SK-N-SH (cell line): ENCODE measurements at regions not wholly inside any gene's neighbourhood (a gene's known extent, or its start where the extent isn't known, plus 50 kb on each side); places are given as distances from the start of the nearest gene placed in this dataset.

Source experiments
- CTCF ChIA-PET: fragments of 300-600, 350-600 bp; formaldehyde crosslinking; extraction: SDS; loops from one replicate; lab custom pipeline; 2021; lab: Yijun Ruan, JAX
- POLR2A ChIA-PET: fragments of 350-600 bp; sonication (Branson Sonifier 250); formaldehyde crosslinking; extraction: SDS; loops from one replicate; lab custom pipeline; 2020; ENCODE audit warnings: antibody characterized with exemption, inconsistent platforms; lab: Yijun Ruan, JAX
- DNase-seq: peaks from one replicate; pipeline ENCODE4 v3.0.0; 2012
- H2AFZ ChIP-seq: fragments of 200-600 bp; sonication (generic); 2 replicates; pipeline ENCODE4 v1.8.1; 2016; ENCODE audit warnings: antibody characterized with exemption, mild to moderate bottlenecking, low read depth
- H3F3A ChIP-seq: fragments of 200-600 bp; sonication (generic); replicated peaks from 2 replicates; pipeline ENCODE3; 2016; ENCODE audit warnings: antibody characterized with exemption, mild to moderate bottlenecking; ENCODE audit not compliant: insufficient read depth
- H3K27ac ChIP-seq, 2 experiments: fragments of 200-500 bp in 1 of 2; fragments of 200-600 bp in 1 of 2; sonication (Bioruptor generic) in 1 of 2; sonication (generic), shearing (Covaris generic) in 1 of 2; 2 replicates each; pipeline versions ENCODE4 v1.5.1 to v1.6.1; 2014 to 2016; ENCODE audit warnings: low read depth in 2 of 2, inconsistent platforms in 1 of 2, low read length in 1 of 2, mild to moderate bottlenecking in 1 of 2, mixed read lengths in 1 of 2
- H3K27me3 ChIP-seq: fragments of 200-600 bp; sonication (generic), shearing (Covaris generic); 2 replicates; pipeline ENCODE4 v1.6.1; 2016; ENCODE audit warnings: mixed run types; ENCODE audit not compliant: insufficient read depth
- H3K36me3 ChIP-seq, 2 experiments: fragments of 200-500 bp in 1 of 2; fragments of 200-600 bp in 1 of 2; sonication (Bioruptor generic) in 1 of 2; sonication (generic) in 1 of 2; replicated peaks in 1 of 2; 2 replicates each; pipeline versions ENCODE3 to v1.5.1; 2014 to 2016; ENCODE audit warnings: low read length in 1 of 2, mild to moderate bottlenecking in 1 of 2; ENCODE audit not compliant: insufficient read depth in 2 of 2, control insufficient read depth in 1 of 2
- H3K4me1 ChIP-seq, 2 experiments: fragments of 200-500 bp in 1 of 2; fragments of 200-600 bp in 1 of 2; sonication (Bioruptor generic) in 1 of 2; sonication (generic), shearing (Covaris generic) in 1 of 2; 2 replicates each; pipeline versions ENCODE4 v1.5.1 to v1.6.1; 2014 to 2016; ENCODE audit warnings: low read depth in 1 of 2, low read length in 1 of 2, mixed run types in 1 of 2; ENCODE audit not compliant: insufficient read depth in 2 of 2, control insufficient read depth in 1 of 2
- H3K4me2 ChIP-seq: fragments of 200-600 bp; sonication (generic), shearing (Covaris generic); 2 replicates; pipeline ENCODE4 v1.6.1; 2017; ENCODE audit warnings: mixed run types
- H3K4me3 ChIP-seq, 2 experiments: fragments of 200-500 bp in 1 of 2; fragments of 200-600 bp in 1 of 2; sonication (Bioruptor generic) in 1 of 2; sonication (generic), shearing (Covaris generic) in 1 of 2; 2 replicates each; pipeline versions ENCODE4 v1.5.1 to v1.8.1; 2014 to 2016; ENCODE audit warnings: low read depth in 2 of 2, inconsistent platforms in 1 of 2, low read length in 1 of 2, mild to moderate bottlenecking in 1 of 2, mixed read lengths in 1 of 2, moderate library complexity in 1 of 2
- H3K79me2 ChIP-seq: fragments of 200-600 bp; sonication (generic); 2 replicates; pipeline ENCODE4 v1.8.1; 2017; ENCODE audit warnings: mild to moderate bottlenecking; ENCODE audit not compliant: insufficient read depth
- H3K9ac ChIP-seq: fragments of 200-600 bp; sonication (generic); 2 replicates; pipeline ENCODE4 v1.6.1; 2017; ENCODE audit warnings: mixed run types
- H3K9me2 ChIP-seq: fragments of 200-600 bp; sonication (generic); 2 replicates; pipeline ENCODE4 v1.6.1; 2017; ENCODE audit warnings: mixed run types
- H3K9me3 ChIP-seq: fragments of 200-600 bp; sonication (generic); 2 replicates; pipeline ENCODE4 v1.6.1; 2017; ENCODE audit warnings: mixed run types, mild to moderate bottlenecking, moderate library complexity
- H4K20me1 ChIP-seq: fragments of 200-600 bp; sonication (generic); 2 replicates; pipeline ENCODE4 v1.6.1; 2017; ENCODE audit warnings: mild to moderate bottlenecking, mixed run types; ENCODE audit not compliant: insufficient read depth
- ELF1 ChIP-seq: IDR thresholded peaks from 2 replicates; pipeline ENCODE4 v1.4.0; 2012
- EZH2phosphoT487 ChIP-seq: fragments of 200-600 bp; sonication (generic); IDR thresholded peaks from 2 replicates; pipeline ENCODE4 v1.6.1; 2017; ENCODE audit warnings: low read depth, mixed run types, mild to moderate bottlenecking, antibody characterized with exemption, moderate library complexity, borderline replicate concordance
- FOSL2 ChIP-seq: IDR thresholded peaks from 2 replicates; pipeline ENCODE4 v1.4.0; 2012; ENCODE audit warnings: low read depth, mild to moderate bottlenecking, moderate library complexity, borderline replicate concordance
- FOXM1 ChIP-seq: IDR thresholded peaks from 2 replicates; pipeline ENCODE4 v1.4.0; 2012; ENCODE audit warnings: low read depth, mild to moderate bottlenecking
- GABPA ChIP-seq: IDR thresholded peaks from 2 replicates; pipeline ENCODE4 v1.4.0; 2012; ENCODE audit warnings: low read depth, mild to moderate bottlenecking
- IRF3 ChIP-seq: fragments of 150-350 bp; IDR thresholded peaks from 2 replicates; pipeline ENCODE4 v1.6.1; 2016; ENCODE audit warnings: mild to moderate bottlenecking, low read depth, low read length
- MAX ChIP-seq: IDR thresholded peaks from 2 replicates; pipeline ENCODE4 v1.4.0; 2012; ENCODE audit warnings: low read depth
- MXI1 ChIP-seq: IDR thresholded peaks from 2 replicates; pipeline ENCODE4 v1.6.1; 2012; ENCODE audit warnings: mild to moderate bottlenecking, low read depth, low read length, improper control_type of control experiment
- NRF1 ChIP-seq: IDR thresholded peaks from 2 replicates; pipeline ENCODE4 v1.6.1; 2012; ENCODE audit warnings: low read depth, mild to moderate bottlenecking, low read length
- REST ChIP-seq: IDR thresholded peaks from 2 replicates; pipeline ENCODE4 v1.6.1; 2012; ENCODE audit warnings: mild to moderate bottlenecking, low read depth, low read length, moderate library complexity
- RFX5 ChIP-seq: IDR thresholded peaks from 2 replicates; pipeline ENCODE4 v1.6.1; 2012; ENCODE audit warnings: mild to moderate bottlenecking, improper control_type of control experiment, low read length
- TCF12 ChIP-seq: IDR thresholded peaks from 2 replicates; pipeline ENCODE4 v1.4.0; 2012
- USF1 ChIP-seq: IDR thresholded peaks from 2 replicates; pipeline ENCODE4 v1.4.0; 2012; ENCODE audit warnings: low read depth, borderline replicate concordance
- USF2 ChIP-seq: fragments of 150-350 bp; IDR thresholded peaks from 2 replicates; pipeline ENCODE4 v1.6.1; 2017; ENCODE audit warnings: antibody characterized with exemption, low read length, low read depth, borderline replicate concordance
- YY1 ChIP-seq: IDR thresholded peaks from 2 replicates; pipeline ENCODE4 v1.4.0; 2012; ENCODE audit warnings: low read depth, mild to moderate bottlenecking
- ZBTB33 ChIP-seq: IDR thresholded peaks from 2 replicates; pipeline ENCODE4 v1.4.0; 2012; ENCODE audit warnings: low read depth, borderline replicate concordance
- WGBS: methylation state at CpG from one replicate; pipeline ENCODE4 v1.1.6; 2017; ENCODE audit warnings: low lambda C conversion rate; 5-methylcytosine and 5-hydroxymethylcytosine counted together

- 14% methylated on average over 1 of the region's 1 CpG for WGBS
- TF ChIP-seq REST (no peak), TCF12 (no peak), RFX5 (no peak), IRF3 (no peak), GABPA (no peak), EZH2phosphoT487 (no peak), MAX (no peak), ZBTB33 (no peak), YY1 (no peak), NRF1 (no peak), FOSL2 (no peak), USF1 (no peak), USF2 (no peak), MXI1 (no peak), ELF1 (no peak), FOXM1 (no peak)
- H3K4me3 ChIP-seq: no peak overlapping the region; a peak in 1 of 4 replicates
- H3K4me2 ChIP-seq: no peak overlapping the region
- no peak overlapping the region for H3K9ac ChIP-seq
- no peak for DNase-seq
- H3F3A ChIP-seq: no peaks in the 10 kb centered on the region
- no peaks in the 10 kb centered on the region for H4K20me1 ChIP-seq
- POLR2A ChIA-PET: no interaction called here
- H3K9me2 ChIP-seq: no peaks in the 10 kb centered on the region
- no peak overlapping the region for H3K27ac ChIP-seq
- no peaks in the 10 kb centered on the region for H3K79me2 ChIP-seq
- CTCF ChIA-PET: no interaction called here
- no peaks in the 10 kb centered on the region for H3K27me3 ChIP-seq
- no peaks in the 10 kb centered on the region for H3K36me3 ChIP-seq
- H3K4me1 ChIP-seq: no peaks in the 10 kb centered on the region
- H2AFZ ChIP-seq: no peak overlapping the region
- H3K9me3 ChIP-seq: no peaks in the 10 kb centered on the region
Measured at GRCh38 chr1:102699524-102699923, 408.8 kb downstream of the COL11A1 start.
